GM12865 (cell line): ENCODE measurements at regions not wholly inside any gene's neighbourhood (a gene's known extent, or its start where the extent isn't known, plus 50 kb on each side); places are given as distances from the start of the nearest gene placed in this dataset.
"Not testable (repeated sequence)": the region's sequence is repeated elsewhere in the genome, so short reads cannot be mapped to it uniquely, and the experiment has no call there.

Experiments
- DNase-seq: peaks from one replicate; pipeline ENCODE4 v3.0.0; 2010; ENCODE audit warnings: low read depth
- H3K4me3 ChIP-seq: 2 replicates; pipeline ENCODE4 v1.5.1; 2011; ENCODE audit warnings: mild to moderate bottlenecking, low read depth, low read length, control low read depth
- CTCF ChIP-seq: IDR thresholded peaks from 2 replicates; pipeline ENCODE4 v1.5.1; 2011; ENCODE audit warnings: low read length, control low read depth, low read depth, inconsistent platforms; ENCODE audit not compliant: insufficient read depth; ENCODE audit errors: missing control alignments

- no peak for TF ChIP-seq CTCF
- DNase-seq = no peak
- H3K4me3 ChIP-seq = no peak overlapping the region
Measured at GRCh38 chr3:177633671-177634207, 436.5 kb upstream of the TBL1XR1 start.

DNA sequence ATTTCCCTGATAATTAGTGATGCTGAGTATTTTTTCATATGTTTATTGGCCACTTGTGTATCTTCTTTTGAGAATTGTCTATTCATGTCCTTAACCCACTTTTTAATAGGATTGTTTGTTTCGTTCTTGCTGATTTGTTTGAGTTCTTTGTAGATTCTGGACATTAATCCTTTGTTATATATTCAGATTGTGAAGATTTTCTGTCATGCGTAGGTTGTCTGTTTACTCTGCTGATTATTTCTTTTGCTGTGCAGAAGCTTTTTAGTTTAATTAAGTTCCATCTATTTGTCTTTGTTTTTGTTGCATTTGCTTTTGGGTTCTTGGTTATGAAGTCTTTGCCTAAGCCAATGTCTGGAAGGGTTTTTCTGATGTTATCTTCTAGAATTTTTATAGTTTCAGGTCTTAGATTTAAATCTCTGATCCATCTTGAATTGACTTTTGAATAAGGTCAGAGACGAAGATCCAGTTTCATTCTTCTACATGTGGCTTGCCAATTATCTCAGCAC, 438.4 kb upstream of the TBL1XR1 start:
- H3K4me3 ChIP-seq, DNase-seq: not testable (repeated sequence)

DNA sequence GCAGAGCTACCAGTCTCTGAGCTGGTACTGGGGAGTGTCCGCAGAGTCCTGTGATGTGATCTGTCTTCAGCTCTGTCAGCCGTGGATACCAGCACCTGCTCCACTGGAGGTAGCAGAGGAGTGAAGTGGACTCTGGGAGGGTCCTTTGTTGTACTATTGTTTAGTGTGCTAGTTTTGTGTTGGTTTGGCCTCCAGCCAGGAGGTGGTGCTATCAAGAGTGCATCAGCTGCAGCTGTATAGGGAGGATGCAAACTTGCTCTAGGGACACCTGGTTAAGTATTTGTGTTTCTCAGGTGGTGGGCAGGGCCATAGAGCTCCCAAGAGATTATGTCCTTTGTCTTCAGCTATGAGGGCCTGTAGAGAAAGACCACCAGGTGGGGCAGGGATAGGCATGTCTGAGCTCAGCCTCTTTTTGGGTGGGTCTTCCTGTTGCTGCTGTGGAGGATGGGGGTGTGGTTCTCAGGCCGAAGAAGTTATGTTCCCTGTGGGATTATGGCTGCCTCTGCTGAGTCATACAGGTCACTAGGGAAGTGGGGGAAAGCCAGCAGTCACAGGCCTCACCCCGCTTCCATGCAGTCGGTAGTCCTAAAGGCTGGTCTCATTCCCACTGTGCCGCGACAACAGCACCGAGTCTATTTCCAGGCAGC, 443.2 kb upstream of the TBL1XR1 start:
- peak; percentile 25 for DNase-seq
- TF ChIP-seq CTCF = no peak
- no peak overlapping the region for H3K4me3 ChIP-seq

DNA sequence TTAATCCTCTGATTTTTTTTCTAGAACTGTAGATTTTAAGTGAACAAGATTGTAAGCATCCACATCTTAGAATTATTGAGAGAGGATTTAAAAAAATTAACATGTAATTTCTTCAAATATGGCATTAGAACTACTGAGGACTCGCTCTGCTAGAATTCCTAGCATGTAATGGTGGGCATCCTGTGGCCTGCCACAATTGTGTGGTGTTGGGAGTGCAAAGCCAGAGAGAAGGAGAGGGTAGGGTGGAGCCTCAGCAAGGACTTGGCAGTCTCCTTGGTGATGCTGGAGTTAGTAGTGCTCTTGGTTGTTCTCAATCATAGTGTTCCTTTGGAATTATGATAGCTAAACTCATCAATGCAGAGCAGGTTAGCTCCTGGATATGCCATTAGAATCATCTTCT, 443.9 kb upstream of the TBL1XR1 start:
- no peak overlapping the region for H3K4me3 ChIP-seq
- no peak for DNase-seq
- TF ChIP-seq CTCF = no peak

DNA sequence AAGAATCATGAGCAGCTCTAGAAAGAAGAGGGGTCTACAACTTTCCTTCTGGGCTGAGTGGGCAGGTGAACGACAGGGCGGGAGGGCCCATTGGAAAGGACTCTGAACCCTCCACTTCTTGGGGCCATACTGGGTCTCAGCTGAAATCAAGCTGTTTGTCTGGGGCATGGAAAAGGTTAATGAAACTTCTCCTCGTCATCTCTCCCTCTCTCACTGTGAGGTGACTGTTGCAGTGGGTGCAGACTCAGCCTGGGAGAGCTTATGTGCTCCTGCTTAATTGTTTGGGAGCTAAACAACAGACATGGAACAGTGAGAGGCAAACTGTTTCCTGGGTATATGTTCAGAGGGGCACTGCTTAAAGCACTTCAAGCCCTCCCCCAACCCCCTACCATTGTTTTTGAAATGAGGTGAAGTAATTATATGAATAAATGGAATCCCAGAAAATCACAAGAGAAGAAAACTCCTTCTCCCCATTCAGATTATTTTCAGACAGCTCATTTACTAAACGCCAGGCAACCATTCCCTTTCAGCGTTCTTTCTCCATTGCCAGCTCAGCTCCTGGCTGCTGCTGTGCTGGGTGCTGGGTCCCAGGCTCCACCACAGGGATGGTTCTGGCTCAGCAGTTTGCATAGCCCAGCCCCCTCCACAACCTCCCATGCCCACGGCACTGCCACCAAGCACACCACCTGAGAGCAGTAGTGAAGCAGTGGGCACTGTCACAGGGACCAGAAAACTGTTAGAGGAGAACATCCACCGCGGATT, 444.9 kb upstream of the TBL1XR1 start:
- no peak for TF ChIP-seq CTCF
- H3K4me3 ChIP-seq = no peak overlapping the region
- no peak for DNase-seq

DNA sequence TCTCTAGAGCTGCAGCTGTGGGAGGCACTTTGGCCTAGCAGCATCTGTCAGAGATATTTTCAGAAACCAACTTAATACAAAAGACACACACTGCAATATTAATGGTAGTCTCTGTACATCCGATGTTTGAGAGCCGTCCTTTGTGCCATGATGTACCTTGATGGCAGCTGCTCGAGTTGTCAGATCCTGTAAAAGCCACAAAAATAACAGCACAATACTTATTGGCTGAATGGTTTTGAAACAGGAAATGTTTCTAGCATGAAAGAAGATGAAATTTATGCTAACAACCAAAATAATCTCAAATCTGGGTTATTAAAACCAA, 445.5 kb upstream of the TBL1XR1 start:
- no peak overlapping the region for H3K4me3 ChIP-seq
- no peak for DNase-seq
- no peak for TF ChIP-seq CTCF

DNA sequence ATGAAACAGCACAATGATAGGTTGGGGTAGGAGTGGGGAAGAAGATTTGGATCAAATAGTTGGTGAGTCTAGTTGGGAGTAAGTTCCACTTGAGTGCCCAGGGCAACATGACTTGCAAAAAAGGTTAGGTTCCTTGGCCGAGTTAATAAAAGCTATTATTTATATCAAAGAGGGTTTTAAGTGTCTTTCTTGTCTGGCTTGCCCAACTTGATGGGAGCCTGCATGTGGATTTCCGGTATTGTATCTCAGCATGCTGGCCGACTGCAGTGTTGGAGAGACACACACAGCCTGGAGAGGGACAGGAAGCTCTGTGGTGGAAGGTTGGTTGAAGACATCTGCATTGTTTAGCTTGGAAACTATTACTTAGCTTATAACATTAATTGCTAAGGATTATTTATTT, 449.5 kb upstream of the TBL1XR1 start:
- TF ChIP-seq CTCF = no peak
- peak; percentile 41 for DNase-seq
- H3K4me3 ChIP-seq = no peak overlapping the region
